Cardiac muscle cell (in vitro differentiated cells and primary cell): ENCODE measurements at regions not wholly inside any gene's neighbourhood (a gene's known extent, or its start where the extent isn't known, plus 50 kb on each side); places are given as distances from the start of the nearest gene placed in this dataset.

ENCODE experiments used
- DNase-seq, 2 donors: peaks; one replicate each; pipeline versions ENCODE4 v3.0.0 to v3.0.0-alpha.2; 2010 to 2017; ENCODE audit warnings: low read depth in 1 of 2, low spot score in 1 of 2
- H3K27ac ChIP-seq: fragments of 200-600 bp; sonication (generic); 2 replicates; pipeline ENCODE4 v1.5.1; 2016
- H3K27me3 ChIP-seq: fragments of 200-600 bp; sonication (generic); 2 replicates; pipeline ENCODE4 v1.6.0; 2016; ENCODE audit warnings: control low read depth
- H3K36me3 ChIP-seq: fragments of 200-600 bp; sonication (generic); 2 replicates; pipeline ENCODE4 v1.5.1; 2016; ENCODE audit warnings: control low read depth
- H3K4me1 ChIP-seq: fragments of 200-600 bp; sonication (generic); 2 replicates; pipeline ENCODE4 v1.8.1; 2017; ENCODE audit warnings: low read depth, mild to moderate bottlenecking, mixed run types
- H3K4me3 ChIP-seq: fragments of 200-600 bp; sonication (generic); 2 replicates; pipeline ENCODE4 v1.5.1; 2016; ENCODE audit warnings: mild to moderate bottlenecking
- H3K9me3 ChIP-seq: fragments of 200-600 bp; sonication (generic); 2 replicates; pipeline ENCODE4 v1.5.1; 2017; ENCODE audit warnings: low read depth, mild to moderate bottlenecking, control low read depth
- CTCF ChIP-seq: IDR thresholded peaks from 2 replicates; pipeline ENCODE4 v1.5.1; 2012; ENCODE audit warnings: low read depth, mild to moderate bottlenecking, low read length

GRCh38 chr4:170827562-170828274, 738.0 kb upstream of the AADAT start:
- no peak overlapping the region for H3K4me3 ChIP-seq
- no peaks in the 10 kb centered on the region for H3K9me3 ChIP-seq
- H3K4me1 ChIP-seq, result no peaks in the 10 kb centered on the region
- H3K27ac ChIP-seq, result no peak overlapping the region
- H3K36me3 ChIP-seq, result no peaks in the 10 kb centered on the region
- TF ChIP-seq CTCF, result no peak
- DNase-seq, result no peak
- H3K27me3 ChIP-seq, result no peaks in the 10 kb centered on the region

- Histone ChIP-seq H3K4me3 (no peak overlapping the region), H3K4me1 (no peaks in the 10 kb centered on the region), H3K36me3 (no peaks in the 10 kb centered on the region), H3K27me3 (no peaks in the 10 kb centered on the region), H3K9me3 (no peaks in the 10 kb centered on the region), H3K27ac (no peak overlapping the region)
- no peak for DNase-seq
- no peak for TF ChIP-seq CTCF
Measured at GRCh38 chr4:170818786-170819185, 729.0 kb upstream of the AADAT start.

- no peaks in the 10 kb centered on the region for H3K27me3 ChIP-seq
- H3K4me1 ChIP-seq, result no peaks in the 10 kb centered on the region
- H3K36me3 ChIP-seq, result no peaks in the 10 kb centered on the region
- no peak for TF ChIP-seq CTCF
- H3K4me3 ChIP-seq, result no peak overlapping the region
- H3K27ac ChIP-seq, result no peak overlapping the region
- H3K9me3 ChIP-seq, result no peaks in the 10 kb centered on the region
- no peak for DNase-seq
Measured at GRCh38 chr4:170805352-170805751, 715.6 kb upstream of the AADAT start.

- H3K36me3 ChIP-seq, result no peaks in the 10 kb centered on the region
- no peak overlapping the region for H3K4me3 ChIP-seq
- TF ChIP-seq CTCF, result no peak
- H3K4me1 ChIP-seq, result no peaks in the 10 kb centered on the region
- H3K27me3 ChIP-seq, result no peaks in the 10 kb centered on the region
- DNase-seq, result no peak
- no peaks in the 10 kb centered on the region for H3K9me3 ChIP-seq
- H3K27ac ChIP-seq, result no peak overlapping the region
Measured at GRCh38 chr4:170804930-170805329, 715.2 kb upstream of the AADAT start.

GRCh38 chr4:170803492-170803891, 713.7 kb upstream of the AADAT start:
- TF ChIP-seq CTCF, result no peak
- Histone ChIP-seq H3K4me3 (no peak overlapping the region), H3K4me1 (no peaks in the 10 kb centered on the region), H3K27me3 (no peaks in the 10 kb centered on the region), H3K9me3 (no peaks in the 10 kb centered on the region), H3K27ac (no peak overlapping the region), H3K36me3 (no peaks in the 10 kb centered on the region)
- no peak for DNase-seq
